Right renal cortex interstitium (tissue), 3 donors: ENCODE measurements at regions not wholly inside any gene's neighbourhood (a gene's known extent, or its start where the extent isn't known, plus 50 kb on each side); places are given as distances from the start of the nearest gene placed in this dataset.

Source experiments
- DNase-seq, 3 donors: peaks; one replicate each; pipeline ENCODE4 v3.0.0-alpha.2; 2013; ENCODE audit warnings: low read depth in 3 of 3, low spot score in 2 of 3

- no peak for DNase-seq
These were observed 56.8 kb upstream of the FAM181A start for GRCh38 chr14:93870377-93870776.

- DNase-seq = no peak
These were observed 57.7 kb upstream of the FAM181A start for GRCh38 chr14:93869427-93869826.

- DNase-seq = no peak
These were observed 59.0 kb upstream of the FAM181A start for GRCh38 chr14:93868165-93868564.

GRCh38 chr14:93862265-93862664 is 64.9 kb upstream of the FAM181A start:
- DNase-seq = no peak

- no peak for DNase-seq
These were observed 65.3 kb upstream of the FAM181A start for GRCh38 chr14:93861836-93862235.

- DNase-seq = no peak
These were observed 67.2 kb upstream of the FAM181A start for GRCh38 chr14:93859957-93860356.

GRCh38 chr14:93858896-93859295 is 68.2 kb upstream of the FAM181A start:
- no peak for DNase-seq

- DNase-seq = peak in 1 of 3 donors; percentile 21
These were observed 69.4 kb upstream of the PRIMA1 start for GRCh38 chr14:93857500-93858283.

- no peak for DNase-seq
These were observed 68.8 kb upstream of the PRIMA1 start for GRCh38 chr14:93857081-93857480.

GRCh38 chr14:93855737-93856136 is 67.5 kb upstream of the PRIMA1 start:
- DNase-seq = no peak

GRCh38 chr14:93847473-93847872 is 59.2 kb upstream of the PRIMA1 start:
- no peak for DNase-seq

- no peak for DNase-seq
These were observed 50.0 kb upstream of the PRIMA1 start for GRCh38 chr14:93838238-93838637.
